DOHH2 (cell line): ENCODE measurements at regions not wholly inside any gene's neighbourhood (a gene's known extent, or its start where the extent isn't known, plus 50 kb on each side); places are given as distances from the start of the nearest gene placed in this dataset.

ENCODE experiments used
- H3F3A ChIP-seq: fragments of 200-600 bp; sonication (generic), shearing (Covaris generic); 2 replicates; pipeline ENCODE4 v1.6.0; 2016; ENCODE audit warnings: antibody characterized with exemption, mild to moderate bottlenecking; ENCODE audit not compliant: control insufficient read depth, insufficient read depth
- H3K27ac ChIP-seq: fragments of 200-600 bp; sonication (generic); 2 replicates; pipeline ENCODE4 v1.5.1; 2014; ENCODE audit warnings: low read depth, mild to moderate bottlenecking, low read length, moderate library complexity
- H3K27me3 ChIP-seq: fragments of 200-600 bp; sonication (generic); 2 replicates; pipeline ENCODE4 v1.6.1; 2014; ENCODE audit warnings: mild to moderate bottlenecking, low read length, mixed read lengths; ENCODE audit not compliant: control insufficient read depth
- H3K36me3 ChIP-seq: fragments of 200-600 bp; sonication (generic); 2 replicates; pipeline ENCODE4 v1.6.1; 2014; ENCODE audit warnings: mild to moderate bottlenecking, low read length, moderate library complexity, mixed read lengths; ENCODE audit not compliant: control insufficient read depth
- H3K4me1 ChIP-seq: fragments of 200-600 bp; sonication (generic); 2 replicates; pipeline ENCODE4 v1.6.1; 2014; ENCODE audit warnings: mild to moderate bottlenecking, low read length, mixed read lengths; ENCODE audit not compliant: control insufficient read depth
- H3K4me2 ChIP-seq: fragments of 200-600 bp; sonication (generic); 2 replicates; pipeline ENCODE4 v1.6.0; 2014; ENCODE audit warnings: mild to moderate bottlenecking, low read length, moderate library complexity
- H3K4me3 ChIP-seq: fragments of 200-600 bp; sonication (generic); 2 replicates; pipeline ENCODE4 v1.5.1; 2014; ENCODE audit warnings: mild to moderate bottlenecking, low read length, mixed read lengths
- H3K79me2 ChIP-seq: fragments of 200-600 bp; sonication (generic); 2 replicates; pipeline ENCODE4 v1.6.1; 2014; ENCODE audit warnings: mild to moderate bottlenecking, low read length, mixed read lengths; ENCODE audit not compliant: control insufficient read depth
- H3K9me2 ChIP-seq: fragments of 200-600 bp; sonication (generic); replicated peaks from 2 replicates; pipeline ENCODE4 v1.6.1; 2014; ENCODE audit warnings: mild to moderate bottlenecking, low read length, mixed read lengths; ENCODE audit not compliant: control insufficient read depth
- H3K9me3 ChIP-seq: fragments of 200-600 bp; sonication (generic); 2 replicates; pipeline ENCODE4 v1.6.1; 2014; ENCODE audit warnings: antibody characterized with exemption, low read length, mixed read lengths; ENCODE audit not compliant: control insufficient read depth, insufficient read depth
- H4K20me1 ChIP-seq: fragments of 200-600 bp; sonication (generic); 2 replicates; pipeline ENCODE4 v1.6.0; 2014; ENCODE audit warnings: low read depth, mild to moderate bottlenecking, antibody characterized with exemption, low read length, moderate library complexity; ENCODE audit not compliant: control insufficient read depth, insufficient read depth
- CTCF ChIP-seq: fragments of 200-600 bp; sonication (generic); IDR thresholded peaks from one replicate; pipeline ENCODE4 v1.5.1; 2014; ENCODE audit warnings: antibody characterized with exemption, mild to moderate bottlenecking, low read depth, low read length; ENCODE audit not compliant: poor library complexity, severe bottlenecking
- EZH2phosphoT487 ChIP-seq: fragments of 200-600 bp; sonication (generic); IDR thresholded peaks from 2 replicates; pipeline ENCODE4 v1.6.1; 2017; ENCODE audit warnings: borderline replicate concordance, mild to moderate bottlenecking, antibody characterized with exemption, low read length, moderate library complexity, mixed read lengths

GRCh38 chr6:166779381-166779780 lies 152.3 kb upstream of the RPS6KA2 start:
- H3K27me3 ChIP-seq, result no peaks in the 10 kb centered on the region

GRCh38 chr6:166778776-166779175 lies 151.7 kb upstream of the RPS6KA2 start:
- no peaks in the 10 kb centered on the region for H3K9me2 ChIP-seq
- H3K9me3 ChIP-seq, result no peaks in the 10 kb centered on the region
- TF ChIP-seq CTCF, result no peak
- no peak for TF ChIP-seq EZH2phosphoT487
- no peak overlapping the region for H3K27ac ChIP-seq
- no peaks in the 10 kb centered on the region for H3K79me2 ChIP-seq
- H3K4me3 ChIP-seq, result no peak overlapping the region
- H3K27me3 ChIP-seq, result no peaks in the 10 kb centered on the region
- H3K36me3 ChIP-seq, result no peaks in the 10 kb centered on the region
- H3K4me1 ChIP-seq, result no peaks in the 10 kb centered on the region
- no peaks in the 10 kb centered on the region; the same call in 1 of the 2 replicates for H4K20me1 ChIP-seq
- H3F3A ChIP-seq, result no peaks in the 10 kb centered on the region
- no peak overlapping the region for H3K4me2 ChIP-seq

More at GRCh38 chr6:166779381-166779780, 152.3 kb upstream of the RPS6KA2 start:
- no peak overlapping the region for H3K4me3 ChIP-seq
- H3F3A ChIP-seq, result no peaks in the 10 kb centered on the region
- H3K9me3 ChIP-seq, result no peaks in the 10 kb centered on the region
- no peaks in the 10 kb centered on the region for H3K36me3 ChIP-seq
- H4K20me1 ChIP-seq, result no peaks in the 10 kb centered on the region; the same call in 1 of the 2 replicates
- no peak for TF ChIP-seq EZH2phosphoT487
- no peak for TF ChIP-seq CTCF
- no peak overlapping the region for H3K4me2 ChIP-seq
- no peaks in the 10 kb centered on the region for H3K79me2 ChIP-seq
- no peaks in the 10 kb centered on the region for H3K9me2 ChIP-seq
- H3K27ac ChIP-seq, result no peak overlapping the region
- no peaks in the 10 kb centered on the region for H3K4me1 ChIP-seq

GRCh38 chr6:166778046-166778445 lies 151.0 kb upstream of the RPS6KA2 start:
- no peaks in the 10 kb centered on the region for H3K4me1 ChIP-seq

More at GRCh38 chr6:166778046-166778445, 151.0 kb upstream of the RPS6KA2 start:
- H3K4me3 ChIP-seq, result no peak overlapping the region
- no peaks in the 10 kb centered on the region for H3K9me2 ChIP-seq
- H3K4me2 ChIP-seq, result no peak overlapping the region
- no peaks in the 10 kb centered on the region; the same call in 1 of the 2 replicates for H4K20me1 ChIP-seq
- H3K79me2 ChIP-seq, result no peaks in the 10 kb centered on the region
- H3K9me3 ChIP-seq, result no peaks in the 10 kb centered on the region
- H3K27me3 ChIP-seq, result peaks cover under 1% of the 10 kb centered on the region; the same call in 1 of the 2 replicates
- H3F3A ChIP-seq, result no peaks in the 10 kb centered on the region
- H3K36me3 ChIP-seq, result no peaks in the 10 kb centered on the region
- no peak overlapping the region for H3K27ac ChIP-seq
- TF ChIP-seq CTCF, result no peak
- no peak for TF ChIP-seq EZH2phosphoT487
